Glutamatergic neuron (in vitro differentiated cells): ENCODE measurements at regions not wholly inside any gene's neighbourhood (a gene's known extent, or its start where the extent isn't known, plus 50 kb on each side); places are given as distances from the start of the nearest gene placed in this dataset.

Experiments used
- DNase-seq: peaks from one replicate; pipeline ENCODE4 v3.0.0; 2022
- H3K27ac Mint-ChIP-seq: one replicate; pipeline ENCODE4 v1.8.0; 2020; ENCODE audit warnings: mild to moderate bottlenecking, mixed read lengths, inconsistent platforms; ENCODE audit not compliant: unreplicated experiment
- H3K27me3 Mint-ChIP-seq: one replicate; pipeline ENCODE4 v1.8.0; 2020; ENCODE audit warnings: mild to moderate bottlenecking, moderate library complexity, mixed read lengths, inconsistent platforms; ENCODE audit not compliant: unreplicated experiment
- H3K36me3 Mint-ChIP-seq: one replicate; pipeline ENCODE4 v1.8.0; 2020; ENCODE audit warnings: mild to moderate bottlenecking, mixed read lengths, inconsistent platforms; ENCODE audit not compliant: unreplicated experiment
- H3K4me1 Mint-ChIP-seq: one replicate; pipeline ENCODE4 v1.8.0; 2020; ENCODE audit warnings: mild to moderate bottlenecking, low read depth, mixed read lengths, inconsistent platforms; ENCODE audit not compliant: unreplicated experiment
- H3K4me3 Mint-ChIP-seq: one replicate; pipeline ENCODE4 v1.8.0; 2020; ENCODE audit warnings: mild to moderate bottlenecking, mixed read lengths, inconsistent platforms; ENCODE audit not compliant: unreplicated experiment
- H3K9me3 Mint-ChIP-seq: one replicate; pipeline ENCODE4 v1.8.0; 2020; ENCODE audit warnings: mild to moderate bottlenecking, moderate library complexity, mixed read lengths, inconsistent platforms; ENCODE audit not compliant: unreplicated experiment
- CTCF ChIP-seq: fragments of 200-600 bp; sonication (generic); IDR thresholded peaks from one replicate; pipeline ENCODE4 v1.5.0; 2021; ENCODE audit not compliant: partially characterized antibody, unreplicated experiment

- no peaks in the 10 kb centered on the region for H3K27me3 Mint-ChIP-seq
- H3K27ac Mint-ChIP-seq, result no peak overlapping the region
- no peaks in the 10 kb centered on the region for H3K9me3 Mint-ChIP-seq
- H3K4me3 Mint-ChIP-seq, result no peak overlapping the region
- DNase-seq, result no peak
- no peak for TF ChIP-seq CTCF
- no peaks in the 10 kb centered on the region for H3K4me1 Mint-ChIP-seq
- H3K36me3 Mint-ChIP-seq, result no peaks in the 10 kb centered on the region
These were observed 82.0 kb downstream of the TMEM168 start for GRCh38 chr7:112708236-112708635.
